GM21717 (cell line): ENCODE measurements at regions not wholly inside any gene's neighbourhood (a gene's known extent, or its start where the extent isn't known, plus 50 kb on each side); places are given as distances from the start of the nearest gene placed in this dataset.

Source experiments
- ATAC-seq: cut with Tn5 transposase; IDR thresholded peaks from one replicate; pipeline ENCODE4 v1.9.1; 2021; ENCODE audit warnings: mild to moderate bottlenecking, moderate library complexity; ENCODE audit not compliant: unreplicated experiment

DNA sequence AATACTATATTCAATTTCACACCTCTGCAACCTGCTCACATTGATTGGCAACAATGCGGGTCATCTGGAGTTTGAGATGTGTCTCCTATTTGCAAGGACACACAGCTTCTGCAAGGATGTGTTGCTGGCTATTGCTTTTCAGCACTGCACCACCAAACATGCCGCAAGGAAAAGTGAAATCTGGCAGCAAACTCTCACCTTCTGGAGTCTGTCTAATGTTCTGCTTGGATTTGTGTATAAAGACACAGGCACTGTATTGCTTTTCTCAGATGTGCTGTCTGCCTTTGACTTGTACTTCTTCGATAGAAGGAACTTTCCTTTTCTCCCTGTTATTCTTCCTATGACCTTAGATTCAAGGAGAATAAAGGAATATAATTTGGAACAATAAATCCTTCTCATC lies 138.6 kb upstream of the EPHA4 start:
- no peak for ATAC-seq

DNA sequence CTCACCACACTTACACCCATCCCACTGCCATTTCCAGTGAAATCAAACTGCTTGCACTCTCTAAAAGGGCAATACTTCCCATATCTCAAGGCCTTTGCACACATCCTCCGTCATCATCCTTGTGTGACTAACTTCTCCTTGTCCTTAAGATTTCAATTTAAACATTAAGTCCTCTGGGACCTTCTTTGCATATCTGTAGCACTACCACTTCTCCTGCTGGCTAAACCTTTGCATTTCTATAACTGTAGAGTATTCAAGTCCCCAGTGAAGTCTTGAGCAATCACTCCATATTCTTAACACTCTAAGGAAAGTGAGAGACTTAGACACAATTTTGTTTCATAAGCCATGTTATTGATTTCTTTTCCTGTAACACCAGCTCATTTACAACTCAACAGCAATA lies 136.8 kb upstream of the EPHA4 start:
- no peak for ATAC-seq

DNA sequence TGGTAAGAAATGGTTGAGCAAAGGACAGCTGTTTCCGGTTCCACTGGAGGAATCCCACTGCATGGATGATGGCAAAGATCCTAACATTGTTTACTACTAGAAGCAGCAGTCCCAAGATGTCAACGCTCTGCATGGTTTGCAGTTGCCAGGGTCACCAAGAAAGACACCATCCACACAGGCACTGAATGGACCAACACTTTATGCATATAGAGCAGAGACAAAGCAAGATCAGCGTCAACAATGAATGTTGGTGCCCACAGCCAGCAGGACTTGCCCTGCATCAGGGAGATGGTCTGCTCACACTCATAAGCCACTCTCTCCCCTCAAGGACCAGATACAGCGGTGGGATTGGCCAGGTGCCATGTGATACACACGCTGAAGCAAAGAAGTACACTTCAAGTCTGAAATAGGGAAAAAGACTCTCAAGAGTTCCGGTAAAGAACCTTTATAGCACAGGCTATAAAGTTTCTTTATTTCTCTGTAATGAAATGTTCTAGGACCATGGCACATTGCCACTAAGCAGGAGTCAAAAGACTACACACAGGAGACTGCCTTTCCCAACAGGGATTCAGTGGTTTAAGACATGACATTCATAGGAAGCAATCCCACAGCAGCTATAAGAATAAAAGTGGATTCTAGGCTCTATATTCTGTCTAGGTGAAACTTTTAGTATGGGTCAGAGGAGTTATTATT lies 133.2 kb upstream of the EPHA4 start:
- ATAC-seq, result no peak

DNA sequence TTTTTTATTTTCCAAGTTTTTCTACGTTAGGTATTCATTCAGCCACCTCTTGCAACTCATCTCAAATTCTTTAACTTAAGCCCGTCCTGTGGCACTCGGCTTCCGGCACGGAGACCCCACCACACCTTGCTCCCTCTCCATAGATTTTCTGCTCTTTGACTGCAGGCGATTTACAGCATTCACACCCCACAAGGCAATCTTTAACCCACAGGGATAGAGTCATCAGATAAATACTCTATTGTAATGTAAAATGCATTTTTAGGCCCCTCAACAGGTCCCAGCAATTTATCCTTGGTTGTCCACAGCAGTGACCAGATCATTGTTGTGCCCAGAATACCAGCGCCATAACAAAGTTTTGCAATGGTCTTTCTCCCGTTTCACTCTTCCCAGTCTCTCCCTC lies 132.3 kb upstream of the EPHA4 start:
- ATAC-seq, result no peak

DNA sequence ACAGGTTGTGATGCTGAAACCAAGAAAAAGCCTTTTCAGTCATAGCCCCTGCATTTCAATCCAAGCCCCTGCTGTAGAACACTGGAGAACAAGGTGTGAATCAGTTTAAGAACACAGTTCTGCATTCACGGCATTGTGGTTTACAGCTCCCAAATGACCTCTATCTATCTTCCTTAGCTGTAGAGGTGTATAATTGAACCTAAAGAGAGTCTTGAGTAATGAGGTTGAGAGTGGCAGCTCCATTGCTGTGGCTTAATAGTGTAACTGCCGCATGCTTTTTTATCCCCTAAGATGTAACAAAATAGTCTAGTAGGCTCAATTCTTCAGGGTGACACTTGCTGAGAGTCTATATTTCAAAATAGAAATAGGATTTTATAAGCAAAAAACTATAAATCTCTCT lies 121.3 kb upstream of the EPHA4 start:
- no peak for ATAC-seq

DNA sequence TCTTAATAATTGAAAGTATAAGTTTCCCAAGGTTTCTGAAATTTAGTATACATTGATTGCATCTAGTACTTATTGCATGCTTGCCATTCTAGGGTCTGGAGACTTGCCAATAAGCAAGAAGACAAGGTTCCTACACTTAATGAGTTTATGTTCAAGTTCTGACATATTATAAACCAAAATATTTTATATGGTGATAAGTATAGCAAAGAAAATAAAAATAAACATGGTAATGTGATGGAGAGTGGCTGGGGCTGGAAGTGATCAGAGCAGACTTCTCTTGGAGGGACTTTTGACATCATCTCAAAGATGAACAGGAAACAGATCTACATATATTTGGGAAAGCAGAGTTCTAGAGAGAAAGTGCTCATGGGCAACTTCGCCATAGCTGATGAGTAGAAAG lies 119.5 kb upstream of the EPHA4 start:
- no peak for ATAC-seq

DNA sequence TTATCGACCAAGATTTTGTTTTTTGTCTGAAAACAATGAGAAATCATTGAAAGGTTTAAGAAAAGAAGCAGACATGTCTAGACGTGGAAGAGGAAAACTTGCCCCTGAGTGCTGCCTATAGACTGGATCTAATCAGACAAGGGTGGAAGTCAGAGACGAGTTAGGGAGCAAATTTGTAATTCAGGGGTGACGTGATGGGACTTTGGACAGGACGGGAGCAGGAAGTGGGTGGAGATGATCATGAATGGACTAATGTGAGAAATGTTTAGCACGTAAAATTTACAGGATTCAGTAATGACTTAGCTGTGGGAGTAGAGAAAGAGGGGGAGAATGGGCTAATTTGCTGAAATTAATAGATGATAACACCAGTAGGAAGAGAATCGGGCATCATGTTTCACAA lies 117.0 kb upstream of the EPHA4 start:
- ATAC-seq, result no peak

DNA sequence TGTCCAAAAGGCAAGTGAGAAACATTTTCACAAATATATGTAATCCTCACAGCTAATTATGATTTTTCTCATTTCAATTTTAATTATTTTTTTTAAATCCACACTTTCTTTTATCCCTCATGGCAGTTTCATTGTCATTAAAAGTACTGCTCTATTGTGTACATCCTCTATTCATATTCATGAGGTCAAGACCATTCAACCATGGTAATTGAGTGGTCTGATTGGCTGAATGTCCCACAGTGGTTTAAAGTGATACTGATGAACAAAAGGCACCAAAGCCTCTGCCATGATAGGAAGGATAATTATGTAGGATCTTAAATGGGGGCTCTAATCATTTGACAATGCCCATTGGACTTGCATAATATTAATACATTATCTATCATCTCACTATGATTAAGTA lies 108.4 kb upstream of the EPHA4 start:
- no peak for ATAC-seq

DNA sequence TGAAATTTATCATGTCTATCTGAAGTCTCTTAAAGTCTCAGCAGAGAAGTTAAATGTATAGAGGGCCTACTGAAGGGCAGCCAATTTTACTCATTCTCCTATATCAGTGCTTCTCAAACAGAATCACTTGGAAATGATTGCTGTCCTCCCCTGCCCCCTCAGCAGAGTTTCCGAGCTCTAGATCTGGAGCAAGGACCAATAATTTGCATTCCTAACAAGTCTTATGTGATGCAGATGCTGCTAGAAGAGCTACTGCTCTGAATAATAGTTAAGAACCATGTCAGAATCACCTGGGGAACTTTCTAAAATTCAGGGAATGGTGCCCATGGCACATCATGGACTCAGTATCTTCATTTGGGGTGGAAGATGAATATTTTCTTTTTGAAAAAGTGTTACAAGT lies 105.6 kb upstream of the EPHA4 start:
- ATAC-seq, result no peak

DNA sequence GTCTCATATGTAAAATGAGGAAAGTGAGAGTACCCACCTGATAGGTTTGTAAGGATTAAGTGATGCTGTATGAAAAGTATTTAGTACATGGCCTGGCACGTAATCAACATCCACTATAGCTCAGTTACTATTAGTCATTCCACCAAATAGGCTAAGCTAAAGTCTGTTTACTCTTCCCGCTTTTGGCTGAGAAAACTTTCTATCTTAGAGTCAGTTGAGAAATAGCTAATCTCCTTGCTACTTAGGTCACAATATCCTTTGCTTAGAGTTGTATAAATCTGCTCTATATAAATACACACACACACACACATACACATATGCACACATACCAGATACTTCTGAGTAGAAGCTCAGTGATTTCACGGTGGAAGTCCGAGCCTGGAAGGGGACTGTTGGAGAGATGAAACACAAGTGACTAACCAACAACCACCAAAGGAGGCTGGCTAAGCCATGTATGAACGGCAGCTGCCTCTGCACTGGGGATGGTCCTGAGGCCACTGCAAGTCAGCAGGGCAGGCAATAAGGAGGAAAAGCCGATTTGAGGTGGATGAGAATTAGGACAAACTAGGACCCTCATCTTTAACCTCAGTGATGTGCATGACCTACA lies 104.6 kb upstream of the EPHA4 start:
- no peak for ATAC-seq

DNA sequence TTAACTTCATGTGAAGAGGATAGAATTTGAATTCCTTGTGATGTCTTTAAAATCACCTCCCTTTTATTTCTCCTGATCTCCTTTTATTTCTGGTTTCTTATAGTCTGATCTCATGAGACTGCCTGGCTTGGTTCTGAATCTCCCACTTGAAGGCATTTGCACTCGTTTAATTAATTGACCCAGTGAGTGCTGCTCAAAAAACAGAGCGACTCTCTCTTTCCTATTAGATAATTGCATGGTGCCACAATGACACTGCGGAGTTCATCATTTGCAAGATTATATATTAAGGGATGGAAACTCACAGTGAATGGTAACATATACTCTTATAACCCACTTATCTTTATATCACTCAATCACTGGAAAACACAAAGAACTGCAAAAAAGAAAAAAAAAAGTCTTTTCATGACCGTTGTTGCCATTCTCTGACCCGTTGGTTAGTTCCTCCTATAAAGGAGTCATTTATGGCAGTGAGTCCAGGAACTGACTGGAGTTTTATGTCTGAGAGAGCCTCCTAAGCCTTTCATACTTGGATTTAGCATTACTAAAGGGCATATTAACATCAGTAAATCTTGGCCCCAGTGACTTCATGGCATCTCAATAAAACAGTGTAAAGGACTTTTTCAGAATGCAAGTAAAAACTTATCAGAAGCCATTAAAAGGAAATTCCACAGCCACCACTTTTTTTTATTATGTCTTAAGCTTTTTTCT lies 103.3 kb upstream of the EPHA4 start:
- no peak for ATAC-seq

DNA sequence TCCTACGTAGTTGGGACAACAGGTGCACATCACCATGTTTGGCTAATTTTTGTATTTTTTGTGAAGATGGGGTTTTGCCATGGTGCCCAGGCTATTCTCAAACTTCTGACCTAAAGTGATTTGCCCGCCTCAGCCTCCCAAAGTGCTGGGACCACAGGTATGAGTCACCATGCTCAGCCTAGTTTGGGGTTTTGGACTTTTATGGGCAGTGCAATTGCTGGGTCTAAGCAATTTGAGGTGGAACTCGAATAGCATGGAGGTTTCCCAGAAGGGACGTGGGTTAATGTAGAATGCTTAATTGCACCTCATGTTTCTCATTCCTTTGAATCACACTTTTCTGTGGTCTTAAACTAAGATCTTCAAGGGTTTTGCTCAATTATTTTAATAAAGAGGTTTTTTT lies 102.3 kb upstream of the EPHA4 start:
- no peak for ATAC-seq

DNA sequence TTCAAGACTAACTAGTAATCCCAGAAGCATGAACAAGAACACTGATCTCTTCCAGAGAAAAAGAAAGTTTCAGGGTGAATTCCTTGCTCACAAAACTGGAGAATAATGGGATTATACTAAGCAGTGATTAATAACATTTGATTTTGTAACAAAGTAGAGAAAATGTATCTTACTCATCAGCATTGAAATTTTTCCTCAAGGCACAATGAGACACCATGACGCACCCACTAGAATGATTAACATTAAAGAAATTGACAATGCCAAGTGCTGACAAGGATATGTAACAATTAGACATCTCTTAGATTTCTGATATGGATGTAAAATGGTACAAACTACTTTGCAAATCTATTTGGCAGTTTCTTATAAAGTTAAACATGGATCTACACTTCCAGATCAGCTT lies 101.1 kb upstream of the EPHA4 start:
- no peak for ATAC-seq

DNA sequence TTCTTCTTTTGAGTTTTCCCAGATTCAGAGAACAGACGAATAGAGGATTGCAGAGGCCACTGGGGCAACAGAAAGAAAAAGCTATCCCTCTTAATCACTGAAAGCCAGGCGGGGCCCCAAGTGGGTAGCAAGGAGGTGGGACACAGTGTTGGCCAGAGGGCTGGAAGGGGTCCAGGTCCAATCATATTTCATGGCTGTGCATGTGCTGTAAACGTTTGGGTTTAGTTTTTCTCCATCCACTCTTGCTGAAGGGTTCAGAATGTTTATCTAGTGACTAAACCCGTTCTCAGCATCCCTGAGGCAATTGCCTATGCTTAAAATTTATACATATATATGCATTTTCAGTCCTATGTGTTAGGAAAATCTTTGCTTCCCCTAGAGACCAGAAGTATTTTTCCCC lies 99.4 kb upstream of the EPHA4 start:
- ATAC-seq, result no peak

DNA sequence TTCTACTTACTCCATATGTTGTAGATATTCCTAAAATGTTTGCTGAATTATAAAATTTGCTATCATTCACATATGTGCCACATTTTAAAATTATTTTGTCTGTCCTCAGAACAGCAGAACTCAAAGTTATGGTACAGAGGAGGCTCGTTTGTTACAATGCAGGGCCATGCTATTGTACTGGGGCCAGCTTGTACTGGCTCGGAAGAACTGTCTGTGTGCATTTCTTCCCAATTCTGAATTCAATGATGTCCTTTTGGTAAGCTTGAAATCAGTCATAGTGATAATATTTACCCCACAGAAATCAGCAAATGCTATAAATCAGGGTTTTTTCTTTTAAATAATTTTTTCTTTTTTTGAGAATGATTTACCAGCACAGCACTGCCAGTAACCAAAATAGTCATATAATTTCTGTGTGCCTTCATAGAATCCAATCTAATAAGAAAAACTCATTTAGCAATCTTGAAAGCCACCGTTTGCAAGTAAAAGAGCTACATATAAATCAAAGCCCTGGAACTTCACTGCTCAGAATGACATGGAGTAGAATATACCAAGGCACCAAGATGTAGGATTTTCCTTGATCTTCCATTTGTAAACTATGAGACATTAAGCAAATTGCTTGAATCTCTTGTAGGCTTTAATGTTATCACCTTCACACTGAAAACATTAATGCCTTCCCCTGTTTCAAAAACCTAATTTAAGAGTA lies 90.7 kb upstream of the EPHA4 start:
- no peak for ATAC-seq

DNA sequence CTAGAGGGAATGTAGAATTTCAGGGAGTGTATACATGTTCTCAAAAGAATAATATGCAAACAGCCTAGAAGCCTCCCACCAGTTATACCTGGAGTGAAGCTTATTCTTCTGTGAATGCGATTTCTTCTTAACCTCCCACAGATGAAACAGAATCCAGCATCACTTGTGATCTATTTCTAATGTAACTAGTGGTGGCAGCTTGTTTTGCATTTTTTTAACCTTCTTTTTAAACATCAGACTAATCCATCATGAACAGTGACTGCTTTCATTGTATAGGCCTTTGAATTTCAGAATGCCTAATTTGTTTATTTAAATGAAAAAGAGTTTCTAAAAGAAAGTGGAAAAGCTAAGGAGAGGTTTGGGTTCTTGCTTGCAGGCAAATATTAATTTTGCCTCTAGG lies 85.7 kb upstream of the EPHA4 start:
- ATAC-seq, result no peak

DNA sequence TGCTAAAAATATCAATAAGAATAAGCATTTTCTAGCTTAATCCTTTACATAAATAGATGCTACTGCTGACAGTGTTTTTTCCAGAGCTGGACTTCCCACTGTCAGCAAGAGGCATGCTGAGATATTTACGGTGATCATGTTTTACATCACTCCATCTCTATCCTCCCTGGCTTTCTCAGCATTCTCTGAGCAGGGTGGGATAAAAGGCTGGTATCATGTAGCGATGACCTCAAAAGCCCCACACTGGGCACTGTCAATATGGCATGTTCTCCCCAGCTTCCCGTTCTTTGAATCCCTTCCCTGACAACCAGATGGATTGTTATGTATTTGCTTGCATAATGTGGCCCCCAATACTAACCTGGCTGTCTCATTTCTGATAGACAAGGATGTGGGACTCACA lies 83.2 kb upstream of the EPHA4 start:
- ATAC-seq, result no peak

DNA sequence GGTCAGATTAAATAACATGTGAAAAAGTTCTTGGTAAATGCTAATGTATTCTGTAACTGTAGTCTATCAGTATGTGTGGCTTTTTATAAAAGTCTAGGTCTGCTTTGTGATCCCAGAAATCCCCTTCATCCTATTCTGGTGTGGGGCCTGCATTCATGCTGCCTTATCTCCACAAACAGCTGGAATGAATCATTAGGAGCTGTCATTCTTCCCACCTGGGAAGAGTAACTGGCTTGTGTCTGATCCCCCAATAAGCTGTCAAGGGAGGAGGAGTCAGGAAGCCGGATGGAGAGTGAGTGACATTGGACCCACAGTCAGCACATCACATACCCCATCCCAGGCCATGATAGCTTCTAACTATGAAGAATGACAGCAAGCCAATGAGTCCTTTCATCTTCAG lies 81.1 kb upstream of the EPHA4 start:
- no peak for ATAC-seq

DNA sequence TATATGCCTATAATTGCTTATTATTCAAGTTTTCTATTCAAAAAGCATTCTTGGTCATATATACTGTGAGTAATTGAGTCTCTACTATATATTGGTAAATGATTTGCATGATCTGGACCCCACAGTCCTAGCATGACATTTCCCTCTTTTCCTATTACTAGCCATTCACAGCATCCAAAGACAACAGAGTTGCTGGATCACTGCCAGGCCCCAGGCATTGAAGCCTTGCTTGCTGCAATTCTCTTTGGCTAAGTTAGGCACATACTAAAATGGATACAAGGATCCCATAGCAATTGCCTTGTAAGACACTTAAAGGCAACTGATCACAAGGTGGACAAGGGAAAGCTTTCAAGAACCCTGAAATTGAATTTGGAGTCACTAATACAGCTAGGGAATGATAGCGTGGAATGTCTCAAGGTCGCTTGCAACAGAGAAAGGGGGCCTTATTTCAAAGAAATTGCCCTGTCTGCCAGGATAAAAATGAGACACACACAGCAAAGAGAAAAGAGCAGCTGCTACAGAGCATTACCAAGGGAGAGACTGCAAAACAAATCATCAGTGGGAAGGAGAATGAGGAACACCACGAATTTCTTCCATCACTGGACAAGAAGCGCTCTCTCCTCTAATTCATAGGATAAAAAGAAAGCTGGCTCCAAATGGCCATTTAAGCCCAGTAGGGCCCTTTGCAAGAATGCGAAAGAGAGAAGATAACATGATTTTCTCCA lies 77.1 kb upstream of the EPHA4 start:
- no peak for ATAC-seq

DNA sequence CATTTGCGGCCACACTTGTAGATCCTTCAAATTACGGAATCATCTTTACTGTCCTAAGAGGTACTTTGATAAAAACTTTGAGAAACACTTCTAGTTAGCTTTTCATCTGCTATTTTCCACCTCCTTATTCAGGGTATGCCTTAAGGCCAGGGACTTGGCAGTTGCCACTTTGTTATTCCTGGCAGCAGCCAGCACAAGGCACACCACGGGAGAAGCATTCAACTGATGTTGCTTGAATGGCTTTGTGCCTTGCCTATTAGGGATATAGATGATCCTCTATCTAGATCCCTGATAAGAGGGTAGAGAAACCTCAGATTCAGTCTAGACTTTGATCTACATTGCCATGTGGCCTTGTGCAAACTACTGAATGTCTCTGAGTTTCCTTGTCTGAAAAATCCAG lies 70.3 kb upstream of the EPHA4 start:
- no peak for ATAC-seq

DNA sequence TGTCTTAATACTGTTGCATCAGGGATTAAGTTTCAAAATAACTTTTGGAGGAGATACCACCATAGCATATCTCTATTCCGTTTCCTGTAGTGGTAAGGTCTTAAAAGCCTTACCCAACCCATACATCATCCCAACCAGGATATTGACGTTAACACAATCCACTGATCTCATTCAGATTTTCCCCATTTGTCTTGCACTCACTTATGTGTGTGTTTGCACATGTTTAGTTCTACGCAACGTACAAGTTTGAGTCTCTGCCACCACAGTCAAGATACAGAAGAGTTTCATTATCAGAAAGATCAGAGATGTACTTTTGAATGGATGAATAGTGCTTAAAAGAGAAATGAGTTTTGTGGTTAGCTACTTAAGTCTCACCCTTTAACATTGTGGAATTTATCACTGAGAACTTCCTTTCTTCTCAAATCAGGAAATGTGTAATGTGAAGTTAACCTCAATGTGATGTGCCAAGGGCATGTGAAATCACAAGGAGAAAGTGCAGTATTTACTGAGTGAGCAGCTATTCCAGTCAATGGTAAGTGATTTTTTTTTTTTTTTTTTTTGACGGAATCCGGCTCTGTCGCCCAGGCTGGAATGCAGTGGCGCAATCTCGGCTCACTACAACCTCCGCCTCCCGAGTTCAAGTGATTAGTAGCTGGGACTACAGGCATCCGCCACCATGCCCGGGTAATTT lies 69.2 kb upstream of the EPHA4 start:
- no peak for ATAC-seq
